HCT116 (cell line): ENCODE measurements at regions not wholly inside any gene's neighbourhood (a gene's known extent, or its start where the extent isn't known, plus 50 kb on each side); places are given as distances from the start of the nearest gene placed in this dataset.

ENCODE experiments used
- ATAC-seq: fragments of 200-7000 bp; cut with Tn5 transposase; 2 replicates; pipeline ENCODE4 v1.9.1; 2020; ENCODE audit warnings: mild to moderate bottlenecking, moderate library complexity
- BruUV-seq: library from RNA; stranded (reverse); fragments of 400-500 nt; replicated peaks from 2 replicates; lab custom pipeline; 2021; lab: Mats Ljungman, UMichigan
- CTCF ChIA-PET: fragments of 300-600 bp; sonication (Branson Sonifier 250); formaldehyde crosslinking; loops from one replicate; lab custom pipeline; 2021; ENCODE audit warnings: antibody characterized with exemption; lab: Charles Lee
- POLR2A ChIA-PET: fragments of 300-600, 350-600 bp; sonication (Branson Sonifier 250); formaldehyde crosslinking; loops from one replicate; lab custom pipeline; 2021; ENCODE audit warnings: antibody characterized with exemption; lab: Charles Lee
- RAD21 ChIA-PET, 2 experiments: fragments of 300-600 bp; sonication (Branson Sonifier 250); formaldehyde crosslinking; loops; one replicate each; lab custom pipeline; 2023; ENCODE audit warnings: low total read pairs in 2 of 2; ENCODE audit not compliant: uncharacterized antibody in 2 of 2, unreplicated experiment in 2 of 2, low non-redundant PET in 1 of 2; lab: Charles Lee
- DNase-seq: peaks from one replicate; pipeline ENCODE4 v3.0.0-alpha.2; 2010; ENCODE audit warnings: low read depth, low spot score
- H2AFZ ChIP-seq: fragments of 200-600 bp; shearing (Covaris generic), sonication (generic); 2 replicates; pipeline ENCODE4 v1.6.1; 2017; ENCODE audit warnings: low read depth, mixed run types, mixed read lengths, antibody characterized with exemption, low read length; ENCODE audit not compliant: poor library complexity, severe bottlenecking
- H3K27ac ChIP-seq: 2 replicates; pipeline ENCODE4 v1.5.1; 2012; ENCODE audit warnings: low read depth, low read length
- H3K27me3 ChIP-seq: fragments of 200-600 bp; sonication (generic); 2 replicates; pipeline ENCODE4 v1.6.1; 2016; ENCODE audit warnings: mixed run types, low read length, mixed read lengths; ENCODE audit not compliant: insufficient read depth
- H3K36me3 ChIP-seq, 2 experiments: fragments of 200-500 bp in 1 of 2; fragments of 200-600 bp in 1 of 2; sonication (Bioruptor generic) in 1 of 2; sonication (generic) in 1 of 2; 2 replicates each; pipeline versions ENCODE4 v1.5.1 to v1.6.1; 2014 to 2016; ENCODE audit warnings: low read length in 2 of 2, inconsistent platforms in 1 of 2, mixed read lengths in 1 of 2, mixed run types in 1 of 2; ENCODE audit not compliant: insufficient read depth in 2 of 2, control insufficient read depth in 1 of 2
- H3K4me1 ChIP-seq, 2 experiments: fragments of 200-600 bp in 1 of 2; sonication (generic) in 1 of 2; 2 replicates each; pipeline versions ENCODE4 v1.5.1 to v1.6.1; 2012 to 2017; ENCODE audit warnings: low read length in 2 of 2, inconsistent platforms in 1 of 2, mild to moderate bottlenecking in 1 of 2, mixed read lengths in 1 of 2, mixed run types in 1 of 2, moderate library complexity in 1 of 2; ENCODE audit not compliant: insufficient read depth in 2 of 2, control insufficient read depth in 1 of 2
- H3K4me2 ChIP-seq: fragments of 200-600 bp; sonication (generic); 2 replicates; pipeline ENCODE4 v1.6.1; 2017; ENCODE audit warnings: mixed run types, low read length, mixed read lengths
- H3K4me3 ChIP-seq, 2 experiments: fragments of 200-600 bp in 1 of 2; sonication (generic) in 1 of 2; replicated peaks in 1 of 2; 2 replicates each; pipeline ENCODE4 v1.5.1; 2011 to 2016; ENCODE audit warnings: low read length in 2 of 2, control low read depth in 1 of 2, low read depth in 1 of 2, mild to moderate bottlenecking in 1 of 2, mixed read lengths in 1 of 2, mixed run types in 1 of 2
- H3K79me2 ChIP-seq: fragments of 200-600 bp; sonication (generic); 2 replicates; pipeline ENCODE4 v1.6.1; 2017; ENCODE audit warnings: mild to moderate bottlenecking, mixed run types, low read length, moderate library complexity, mixed read lengths; ENCODE audit not compliant: insufficient read depth
- H3K9ac ChIP-seq: fragments of 200-600 bp; sonication (generic); 2 replicates; pipeline ENCODE4 v1.6.1; 2016; ENCODE audit warnings: low read length, mixed read lengths
- H3K9me2 ChIP-seq: fragments of 200-600 bp; sonication (generic), shearing (Covaris generic); 2 replicates; pipeline ENCODE4 v1.6.1; 2017; ENCODE audit warnings: mixed run types, mild to moderate bottlenecking, moderate library complexity; ENCODE audit not compliant: insufficient read depth
- H3K9me3 ChIP-seq, 2 experiments: fragments of 200-500 bp in 1 of 2; fragments of 200-600 bp in 1 of 2; sonication (Bioruptor generic) in 1 of 2; sonication (generic) in 1 of 2; 2 replicates each; pipeline ENCODE4 v1.6.1; 2014 to 2017; ENCODE audit warnings: low read length in 2 of 2, mixed read lengths in 2 of 2, inconsistent platforms in 1 of 2, low read depth in 1 of 2, mild to moderate bottlenecking in 1 of 2, mixed run types in 1 of 2, moderate library complexity in 1 of 2; ENCODE audit not compliant: control insufficient read depth in 1 of 2, insufficient read depth in 1 of 2
- H4K20me1 ChIP-seq: fragments of 200-600 bp; sonication (generic), shearing (Covaris generic); 2 replicates; pipeline ENCODE4 v1.6.1; 2017; ENCODE audit warnings: mixed run types, mild to moderate bottlenecking, moderate library complexity; ENCODE audit not compliant: insufficient read depth
- CBX3 ChIP-seq: IDR thresholded peaks from 2 replicates; pipeline ENCODE4 v1.6.1; 2012; ENCODE audit warnings: low read depth
- CTCF ChIP-seq, 3 experiments: fragments of 200-600 bp in 1 of 3; sonication (generic) in 1 of 3; IDR thresholded peaks in 2 of 3; conservative IDR thresholded peaks in 1 of 3; 2 replicates each; pipeline ENCODE4 v1.5.1; 2012 to 2017; ENCODE audit warnings: low read depth in 2 of 3, low read length in 2 of 3, antibody characterized with exemption in 1 of 3, borderline replicate concordance in 1 of 3, control low read depth in 1 of 3, mild to moderate bottlenecking in 1 of 3, mixed read lengths in 1 of 3, mixed run types in 1 of 3, moderate library complexity in 1 of 3; ENCODE audit not compliant: insufficient read depth in 1 of 3
- EGR1 ChIP-seq: IDR thresholded peaks from 2 replicates; pipeline ENCODE4 v1.6.1; 2012; ENCODE audit warnings: low read depth
- SIN3A ChIP-seq: IDR thresholded peaks from 2 replicates; pipeline ENCODE4 v1.6.1; 2012; ENCODE audit warnings: low read depth
- SP1 ChIP-seq: IDR thresholded peaks from 2 replicates; pipeline ENCODE4 v1.6.1; 2012; ENCODE audit warnings: low read depth
- YY1 ChIP-seq: IDR thresholded peaks from 2 replicates; pipeline ENCODE4 v1.6.1; 2011; ENCODE audit warnings: low read length, low read depth, moderate library complexity, mild to moderate bottlenecking; ENCODE audit not compliant: insufficient replicate concordance; ENCODE audit errors: extremely low read depth
- ZBTB33 ChIP-seq: IDR thresholded peaks from 2 replicates; pipeline ENCODE4 v1.6.1; 2011; ENCODE audit warnings: mild to moderate bottlenecking, low read length, moderate library complexity; ENCODE audit not compliant: insufficient replicate concordance; ENCODE audit errors: extremely low read depth
- ZFX ChIP-seq: fragments of 450-650 bp; IDR thresholded peaks from 2 replicates; pipeline ENCODE4 v1.6.1; 2017
- ZNF274 ChIP-seq: fragments of 200-500 bp; sonication (Bioruptor generic); IDR thresholded peaks from 2 replicates; pipeline ENCODE4 v1.6.1; 2014; ENCODE audit warnings: mild to moderate bottlenecking, low read depth, low read length, inconsistent platforms
- intact Hi-C: fragments of 100-400 bp; cut with micrococcal nuclease; formaldehyde crosslinking; loops from 2 replicates; pipeline ENCODE4 v1.10.0; 2022
- TF ChIP-seq, protein P1 (sequence below): IDR thresholded peaks from 2 replicates; pipeline ENCODE4 v1.6.1; 2012; ENCODE audit warnings: low read depth

- intact Hi-C loops: loop anchor here (1.0 kb wide), 2 partner anchors 164 to 180 kb away; no protein-coding TSS in a partner anchor
- CTCF ChIA-PET: interaction anchor here (0.6 to 2.1 kb wide), 6 partner anchors 58 to 1019 kb away, joined by 3 to 8 read pairs (median 5); partner anchors contain the start of gene LMCD1
Observed at GRCh38 chr3:8442993-8443650, 58.5 kb upstream of the LMCD1 start.

More at GRCh38 chr3:8442993-8443650, 58.5 kb upstream of the LMCD1 start:
- no peaks in the 10 kb centered on the region for H4K20me1 ChIP-seq
- no peaks in the 10 kb centered on the region for H3K27me3 ChIP-seq
- ChIA-PET POLR2A (no interaction called here), RAD21 (no interaction called here)
- H3K9me3 ChIP-seq: no peaks in the 10 kb centered on the region
- no peak overlapping the region for H3K9ac ChIP-seq
- no peaks in the 10 kb centered on the region for H3K36me3 ChIP-seq
- no peak for TF ChIP-seq ZNF274
- TF ChIP-seq EGR1: no peak
- TF ChIP-seq CBX3: no peak
- no peak for TF ChIP-seq YY1
- TF ChIP-seq, protein P1, sequence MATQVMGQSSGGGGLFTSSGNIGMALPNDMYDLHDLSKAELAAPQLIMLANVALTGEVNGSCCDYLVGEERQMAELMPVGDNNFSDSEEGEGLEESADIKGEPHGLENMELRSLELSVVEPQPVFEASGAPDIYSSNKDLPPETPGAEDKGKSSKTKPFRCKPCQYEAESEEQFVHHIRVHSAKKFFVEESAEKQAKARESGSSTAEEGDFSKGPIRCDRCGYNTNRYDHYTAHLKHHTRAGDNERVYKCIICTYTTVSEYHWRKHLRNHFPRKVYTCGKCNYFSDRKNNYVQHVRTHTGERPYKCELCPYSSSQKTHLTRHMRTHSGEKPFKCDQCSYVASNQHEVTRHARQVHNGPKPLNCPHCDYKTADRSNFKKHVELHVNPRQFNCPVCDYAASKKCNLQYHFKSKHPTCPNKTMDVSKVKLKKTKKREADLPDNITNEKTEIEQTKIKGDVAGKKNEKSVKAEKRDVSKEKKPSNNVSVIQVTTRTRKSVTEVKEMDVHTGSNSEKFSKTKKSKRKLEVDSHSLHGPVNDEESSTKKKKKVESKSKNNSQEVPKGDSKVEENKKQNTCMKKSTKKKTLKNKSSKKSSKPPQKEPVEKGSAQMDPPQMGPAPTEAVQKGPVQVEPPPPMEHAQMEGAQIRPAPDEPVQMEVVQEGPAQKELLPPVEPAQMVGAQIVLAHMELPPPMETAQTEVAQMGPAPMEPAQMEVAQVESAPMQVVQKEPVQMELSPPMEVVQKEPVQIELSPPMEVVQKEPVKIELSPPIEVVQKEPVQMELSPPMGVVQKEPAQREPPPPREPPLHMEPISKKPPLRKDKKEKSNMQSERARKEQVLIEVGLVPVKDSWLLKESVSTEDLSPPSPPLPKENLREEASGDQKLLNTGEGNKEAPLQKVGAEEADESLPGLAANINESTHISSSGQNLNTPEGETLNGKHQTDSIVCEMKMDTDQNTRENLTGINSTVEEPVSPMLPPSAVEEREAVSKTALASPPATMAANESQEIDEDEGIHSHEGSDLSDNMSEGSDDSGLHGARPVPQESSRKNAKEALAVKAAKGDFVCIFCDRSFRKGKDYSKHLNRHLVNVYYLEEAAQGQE: no peak
- no peak for TF ChIP-seq SIN3A
- no peak for TF ChIP-seq SP1
- TF ChIP-seq ZFX: no peak
- no peak for TF ChIP-seq CTCF (IDR thresholded peaks at IDR 0.05 in 2 of 3, conservative IDR thresholded peaks at IDR 0.05 in 1 of 3; ENCODE audit: borderline replicate concordance in 1 of 3, insufficient read depth in 1 of 3, low read depth in 2 of 3, low read length in 2 of 3)
- no peak for TF ChIP-seq ZBTB33
- TF ChIP-seq, all 23 proteins: peak for 0
- no peak for ATAC-seq
- Histone ChIP-seq H2AFZ (no peak overlapping the region), H3K9me2 (no peaks in the 10 kb centered on the region), H3K4me1 (peaks cover 9 to 24% of the 10 kb centered on the region in 2 experiments; a peak in 3 of 4 replicates), H3K27ac (no peak overlapping the region), H3K4me3 (no peak overlapping the region), H3K79me2 (no peaks in the 10 kb centered on the region), H3K4me2 (no peak overlapping the region)
- BruUV-seq: no TSS peak
- no peak for DNase-seq
